NCI-H187 treated with DMSO at 0.1 percent for 48 hours (cell line): ENCODE measurements at regions not wholly inside any gene's neighbourhood (a gene's known extent, or its start where the extent isn't known, plus 50 kb on each side); places are given as distances from the start of the nearest gene placed in this dataset.

Experiments
- DNase-seq: peaks from one replicate; lab custom pipeline; 2025; lab: John Stamatoyannopoulos, UW

DNA sequence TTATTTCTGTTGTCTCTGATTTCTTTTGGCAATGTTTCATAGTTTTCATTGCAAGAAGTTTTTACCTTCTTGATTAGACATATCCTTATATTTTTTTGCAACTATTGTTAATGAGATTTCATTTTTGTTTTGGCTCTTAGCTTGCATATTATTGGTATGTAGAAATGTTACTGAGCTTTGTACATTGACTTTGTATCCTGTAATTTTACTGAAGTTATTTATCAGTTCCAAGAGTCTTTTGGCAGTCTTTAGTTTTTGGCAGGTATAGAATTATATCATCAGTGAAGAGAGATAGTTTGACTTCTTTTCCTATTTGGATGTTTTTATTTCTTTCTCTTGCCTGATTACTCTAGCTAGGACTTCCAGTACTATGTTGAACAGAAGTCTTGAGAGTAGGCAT lies 375.7 kb downstream of the TDRD3 start:
- no peak for DNase-seq

GRCh38 chr13:60765700-60766411 lies 368.8 kb downstream of the TDRD3 start:
- no peak for DNase-seq

- no peak for DNase-seq
These were observed 362.5 kb downstream of the TDRD3 start for GRCh38 chr13:60759499-60759898.

DNA sequence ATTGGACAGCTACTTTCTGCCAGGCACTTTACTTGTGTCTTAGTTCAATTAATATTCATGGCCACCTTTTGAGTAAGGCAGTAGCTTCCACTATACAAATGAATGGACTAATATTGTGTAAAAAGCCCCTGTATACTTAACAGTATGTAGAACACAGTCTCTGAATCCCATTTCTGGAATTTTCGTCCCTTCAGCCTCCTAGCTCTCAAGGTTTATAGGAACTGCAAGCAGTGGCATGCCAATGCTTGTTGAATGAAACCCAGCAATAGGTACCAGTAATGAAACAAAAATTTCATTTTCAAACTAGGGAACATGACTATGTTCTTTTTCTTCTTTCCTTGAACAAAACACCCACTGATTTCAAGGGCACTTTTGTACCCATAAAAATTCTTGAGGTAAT lies 361.6 kb downstream of the TDRD3 start:
- DNase-seq = no peak

DNA sequence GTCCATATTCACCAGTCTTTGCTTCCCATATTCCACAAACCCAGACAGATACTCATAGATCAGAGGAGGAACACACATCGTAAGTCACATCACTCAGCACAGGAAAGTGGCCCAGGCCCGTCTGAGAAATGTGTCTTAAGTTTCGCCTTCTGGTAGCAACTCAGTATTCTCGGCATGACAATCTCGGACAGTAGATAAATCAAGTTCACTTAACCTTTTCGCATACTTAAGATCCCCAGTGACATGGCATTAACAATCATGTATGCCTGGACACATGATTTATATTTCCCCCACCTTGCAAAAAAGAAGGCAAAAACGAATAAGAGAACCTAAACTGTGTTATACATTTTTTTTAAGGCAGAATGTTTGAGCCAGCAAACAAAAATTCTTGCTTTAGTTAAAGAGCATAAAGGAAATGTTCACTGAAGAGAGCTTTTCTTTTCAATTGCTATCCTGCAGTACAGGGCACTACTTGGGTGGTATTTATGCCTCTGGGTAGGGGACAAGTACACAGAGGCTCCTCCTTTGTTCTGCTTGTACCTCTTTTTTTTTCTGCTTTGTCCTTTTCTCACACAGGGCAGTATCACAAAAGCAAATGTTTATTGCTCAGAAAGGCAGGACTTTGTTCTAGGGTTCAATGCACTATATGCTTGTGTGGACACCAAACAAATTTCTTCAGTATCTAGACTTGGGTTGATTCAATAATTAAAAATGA lies 360.6 kb downstream of the TDRD3 start:
- no peak for DNase-seq

DNA sequence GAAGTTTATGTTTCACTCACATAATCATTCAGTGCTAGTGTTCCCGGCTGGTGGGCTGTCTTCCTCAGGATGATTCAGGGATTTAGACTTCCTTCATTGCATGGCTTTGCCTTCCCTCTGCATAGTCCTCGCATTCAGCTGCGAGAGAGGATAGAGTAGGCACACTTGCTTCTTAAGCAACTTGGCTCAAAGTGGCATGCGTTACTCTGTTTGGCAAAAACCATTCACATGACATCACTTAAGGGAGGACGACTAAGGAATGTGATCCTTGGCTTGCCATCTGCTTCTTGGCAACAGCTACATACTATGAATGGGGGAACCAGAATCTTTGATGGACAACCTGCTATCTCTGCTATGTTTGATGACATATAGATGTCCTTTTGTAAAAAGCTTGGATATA lies 359.3 kb downstream of the TDRD3 start:
- DNase-seq = no peak

GRCh38 chr13:60755380-60756163 lies 358.6 kb downstream of the TDRD3 start:
- DNase-seq = no peak

DNA sequence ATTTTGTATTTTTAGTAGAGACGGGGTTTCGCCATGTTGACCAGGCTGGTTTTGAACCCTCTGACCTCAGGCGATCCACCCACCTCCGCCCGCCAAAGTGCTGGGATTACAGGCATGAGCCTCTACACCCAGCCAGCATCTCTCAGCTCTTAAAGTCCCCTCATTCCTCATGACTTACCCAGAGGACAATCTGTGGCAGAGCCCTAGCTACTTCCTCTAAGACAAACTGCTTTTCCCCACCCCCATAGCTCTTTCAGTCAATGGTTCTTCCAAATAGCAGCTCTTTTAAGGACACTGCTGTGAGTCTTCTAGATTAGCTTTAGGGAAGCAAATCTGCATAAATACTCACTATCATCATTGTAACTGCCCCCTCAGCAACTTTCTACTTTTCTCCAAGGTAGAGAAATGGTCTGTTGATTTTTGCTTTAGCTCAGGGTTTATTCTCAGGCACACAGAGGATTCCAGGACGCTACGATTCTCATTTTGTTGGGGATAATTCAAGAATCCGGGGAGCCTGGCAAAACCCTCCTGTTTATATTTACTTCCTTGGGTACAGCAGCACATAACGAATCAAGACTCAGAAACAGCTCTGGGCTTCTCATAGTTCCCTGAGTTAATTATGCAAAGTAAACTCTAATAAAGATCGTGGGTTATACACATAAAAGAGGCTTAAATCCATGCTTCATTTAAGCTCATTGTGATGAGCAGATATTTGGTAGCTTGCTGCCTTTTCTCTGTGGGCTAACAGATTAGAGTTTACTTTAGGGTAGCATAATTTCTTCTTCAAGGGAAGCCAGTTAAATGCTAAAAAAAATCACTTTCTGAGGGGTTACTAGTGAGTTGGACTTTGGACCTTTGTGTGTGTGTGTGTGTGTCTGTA lies 357.4 kb downstream of the TDRD3 start:
- DNase-seq = no peak

- DNase-seq = no peak
These were observed 356.6 kb downstream of the TDRD3 start for GRCh38 chr13:60753641-60754040.

DNA sequence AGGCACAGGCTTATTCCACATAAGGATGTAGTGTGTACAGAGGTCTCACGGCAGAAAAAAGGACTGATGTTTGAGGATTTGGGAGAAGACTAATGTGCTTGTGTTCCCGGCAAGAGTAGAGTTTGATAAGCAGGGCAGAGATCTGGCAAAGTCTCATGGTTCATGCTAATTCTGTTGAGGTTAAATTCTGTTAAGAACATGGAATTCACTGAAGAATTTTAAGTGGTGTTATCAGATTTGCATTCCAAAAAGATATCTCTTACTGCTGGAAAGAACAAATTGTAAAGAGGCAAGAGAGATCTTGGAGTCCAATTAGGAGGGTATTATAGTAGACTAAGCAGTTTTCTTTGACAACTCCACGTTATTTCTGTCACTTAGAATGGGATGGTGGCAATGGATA lies 348.3 kb downstream of the TDRD3 start:
- DNase-seq = no peak

DNA sequence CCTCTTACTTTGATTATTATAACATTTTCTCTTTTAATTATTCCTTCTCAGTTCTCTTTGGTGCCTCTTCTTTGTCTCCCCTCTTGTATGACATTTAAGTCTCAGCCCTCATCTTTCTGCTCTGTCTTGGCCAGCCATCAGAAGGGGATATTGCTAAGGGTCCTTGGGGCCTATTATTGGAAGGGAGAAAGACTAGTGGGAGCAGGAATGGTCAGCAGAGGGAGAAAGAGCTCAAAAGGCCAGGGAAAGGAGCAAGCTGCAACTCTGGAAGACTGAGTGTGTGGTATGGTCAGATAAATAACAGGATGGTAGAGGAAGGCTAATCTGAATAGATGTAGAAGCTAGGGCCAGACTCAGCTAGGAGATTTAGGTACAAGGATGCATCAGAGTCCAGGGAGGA lies 336.9 kb downstream of the TDRD3 start:
- no peak for DNase-seq

- DNase-seq = no peak
These were observed 330.1 kb downstream of the TDRD3 start for GRCh38 chr13:60727140-60727539.

- DNase-seq = no peak
These were observed 324.0 kb downstream of the TDRD3 start for GRCh38 chr13:60721063-60721462.

DNA sequence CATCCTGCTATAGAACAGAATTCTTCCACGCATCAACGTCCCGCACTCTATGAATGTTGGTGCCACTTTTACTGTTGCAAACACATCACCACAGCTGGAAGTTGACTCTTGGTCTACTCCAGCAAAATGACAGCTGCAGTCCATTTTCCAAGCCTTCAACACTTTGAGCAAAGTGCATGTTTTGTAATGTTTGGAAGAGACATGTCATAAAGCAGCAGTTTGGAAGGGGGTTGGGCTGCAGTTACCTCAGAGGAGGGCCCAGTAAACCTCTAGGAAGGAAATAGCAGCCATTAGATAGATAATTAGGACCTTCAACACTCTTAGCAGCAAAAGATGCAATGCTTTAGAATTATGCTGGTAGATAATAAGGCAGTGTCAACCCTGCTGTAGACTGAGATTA lies 323.6 kb downstream of the TDRD3 start:
- no peak for DNase-seq

GRCh38 chr13:60716313-60716712 lies 319.3 kb downstream of the TDRD3 start:
- no peak for DNase-seq

GRCh38 chr13:60707878-60708277 lies 310.9 kb downstream of the TDRD3 start:
- DNase-seq = no peak

DNA sequence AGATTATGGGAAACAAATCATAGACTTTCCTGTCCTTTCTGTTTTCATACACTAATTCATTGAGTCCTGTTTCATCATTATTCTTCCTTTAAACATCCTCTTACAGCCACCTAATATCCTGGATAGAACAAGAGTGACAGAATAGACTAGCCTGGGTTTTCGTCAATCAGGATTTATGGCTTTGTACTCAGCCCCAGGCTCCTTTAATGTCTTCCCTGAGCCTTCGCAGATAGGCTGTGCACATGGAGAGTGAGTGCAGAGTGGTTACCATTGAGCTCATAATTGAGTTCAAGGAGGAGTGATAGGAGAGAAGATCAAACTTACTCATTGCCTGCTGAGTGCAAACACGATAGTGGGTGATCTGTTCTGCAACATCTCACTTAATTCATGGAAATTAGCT lies 304.9 kb downstream of the TDRD3 start:
- no peak for DNase-seq

DNA sequence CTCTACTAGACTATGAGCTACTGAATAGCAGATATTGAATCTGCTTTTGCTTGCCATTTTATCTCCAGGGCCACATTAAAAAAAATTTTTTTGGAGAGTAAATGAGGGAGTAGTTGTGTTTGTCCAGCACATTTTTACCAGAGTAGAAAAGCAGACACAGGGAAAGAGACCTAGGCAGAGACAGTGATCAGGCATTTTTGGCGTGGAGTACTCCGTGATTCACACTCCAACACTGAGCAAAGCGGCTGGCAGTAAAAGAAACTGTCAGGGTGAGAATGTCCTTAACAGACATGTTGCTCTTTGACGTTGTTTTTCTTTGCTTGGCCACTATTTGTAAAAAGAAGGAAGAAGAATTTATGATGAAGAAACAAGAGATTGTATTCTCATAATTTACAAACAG lies 304.0 kb downstream of the TDRD3 start:
- DNase-seq = no peak

DNA sequence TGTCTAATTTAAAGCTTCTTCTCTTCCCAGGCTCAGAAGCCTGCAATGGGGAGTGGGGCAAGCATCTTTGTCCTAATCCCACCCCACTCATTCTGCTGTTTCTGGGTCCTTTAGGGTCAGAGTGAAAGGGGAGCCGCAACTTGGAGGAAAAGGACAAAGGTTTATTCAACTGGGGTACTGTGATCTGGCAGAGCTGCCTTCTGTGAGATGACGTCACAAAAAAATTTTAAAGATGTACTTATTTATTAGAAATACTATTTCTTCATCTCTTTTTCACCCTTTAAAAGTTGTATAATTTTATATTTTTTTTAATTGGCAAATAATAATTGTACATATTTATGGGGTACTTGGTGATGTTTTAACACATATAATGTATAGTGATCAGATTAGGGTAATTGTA lies 302.6 kb downstream of the TDRD3 start:
- DNase-seq = no peak

DNA sequence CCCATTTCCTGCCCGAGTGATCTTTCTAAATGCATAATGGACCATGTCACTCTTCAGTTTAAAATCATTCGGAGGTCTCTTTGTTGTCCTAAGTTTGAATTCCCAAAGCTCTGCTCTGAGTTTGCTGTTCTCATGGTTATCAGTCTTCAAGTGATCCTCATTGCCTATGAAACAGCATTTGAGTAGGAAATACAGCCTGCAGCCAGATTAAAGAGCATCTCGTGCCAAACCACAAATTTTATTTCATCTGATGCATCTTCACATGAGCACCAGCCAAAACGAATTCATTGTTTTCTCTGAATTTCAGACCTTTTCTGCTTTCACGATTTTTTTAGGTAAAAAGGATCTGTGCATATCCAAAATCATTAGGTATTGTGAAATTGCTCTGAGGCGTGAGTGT lies 299.6 kb downstream of the TDRD3 start:
- no peak for DNase-seq

GRCh38 chr13:60691268-60691667 lies 294.2 kb downstream of the TDRD3 start:
- no peak for DNase-seq

- no peak for DNase-seq
These were observed 293.6 kb downstream of the TDRD3 start for GRCh38 chr13:60690604-60691003.
